Fibroblast of lung (primary cell): ENCODE measurements at regions not wholly inside any gene's neighbourhood (a gene's known extent, or its start where the extent isn't known, plus 50 kb on each side); places are given as distances from the start of the nearest gene placed in this dataset.

Experiments used
- DNase-seq, 2 donors: peaks; one replicate each; pipeline versions ENCODE4 v3.0.0 to v3.0.0-alpha.2; 2010; ENCODE audit warnings: low read depth in 2 of 2
- H2AFZ ChIP-seq: 2 replicates; pipeline ENCODE4 v1.5.1; 2012; ENCODE audit warnings: low read length, control low read depth, inconsistent platforms
- H3K27ac ChIP-seq: 2 replicates; pipeline ENCODE4 v1.5.1; 2011; ENCODE audit warnings: low read length, control low read depth; ENCODE audit not compliant: insufficient read depth
- H3K27me3 ChIP-seq: 2 replicates; pipeline ENCODE4 v1.5.1; 2011; ENCODE audit warnings: mild to moderate bottlenecking, low read length; ENCODE audit not compliant: control insufficient read depth, insufficient read depth
- H3K36me3 ChIP-seq: 2 replicates; pipeline ENCODE4 v1.5.1; 2011; ENCODE audit warnings: low read length; ENCODE audit not compliant: control insufficient read depth, insufficient read depth
- H3K4me1 ChIP-seq: 2 replicates; pipeline ENCODE4 v1.5.1; 2011; ENCODE audit warnings: low read length; ENCODE audit not compliant: control insufficient read depth, insufficient read depth; ENCODE audit errors: extremely low read depth
- H3K4me2 ChIP-seq: 2 replicates; pipeline ENCODE4 v1.5.1; 2011; ENCODE audit warnings: low read length, control low read depth; ENCODE audit not compliant: insufficient read depth; ENCODE audit errors: extremely low read depth
- H3K4me3 ChIP-seq, 4 experiments: fragments of 200-600 bp in 1 of 4; sonication (generic) in 1 of 4; replicated peaks in 1 of 4; 2 replicates each; pipeline ENCODE4 v1.5.1; 2011 to 2016; ENCODE audit warnings: low read length in 4 of 4, low read depth in 3 of 4, mild to moderate bottlenecking in 3 of 4, control low read depth in 2 of 4, inconsistent platforms in 1 of 4, mixed read lengths in 1 of 4; ENCODE audit not compliant: insufficient read depth in 1 of 4; ENCODE audit errors: control extremely low read depth in 1 of 4
- H3K79me2 ChIP-seq: 2 replicates; pipeline ENCODE4 v1.5.1; 2012; ENCODE audit warnings: mild to moderate bottlenecking, low read length, inconsistent platforms; ENCODE audit not compliant: control insufficient read depth, insufficient read depth
- H3K9ac ChIP-seq: 2 replicates; pipeline ENCODE4 v1.5.1; 2011; ENCODE audit warnings: mild to moderate bottlenecking, low read length, control low read depth; ENCODE audit not compliant: insufficient read depth
- H3K9me3 ChIP-seq: 2 replicates; pipeline ENCODE4 v1.5.1; 2012; ENCODE audit warnings: low read depth, low read length; ENCODE audit not compliant: control insufficient read depth, insufficient read depth
- H4K20me1 ChIP-seq: 2 replicates; pipeline ENCODE4 v1.5.1; 2011; ENCODE audit warnings: low read length; ENCODE audit not compliant: control insufficient read depth, insufficient read depth; ENCODE audit errors: extremely low read depth
- CTCF ChIP-seq, 2 donors: IDR thresholded peaks in 1 of 2; conservative IDR thresholded peaks in 1 of 2; 1 replicate in 1 of 2; 2 replicates in 1 of 2; pipeline ENCODE4 v1.5.1; 2011 to 2012; ENCODE audit warnings: low read length in 2 of 2, control low read depth in 1 of 2, inconsistent platforms in 1 of 2, low read depth in 1 of 2, mild to moderate bottlenecking in 1 of 2
- EZH2 ChIP-seq: IDR thresholded peaks from 2 replicates; pipeline ENCODE4 v1.5.1; 2012; ENCODE audit warnings: low read length, control low read depth, mild to moderate bottlenecking; ENCODE audit errors: missing control alignments

- no peak for DNase-seq
- H3K36me3 ChIP-seq, result no peaks in the 10 kb centered on the region
- no peak overlapping the region for H3K4me2 ChIP-seq
- H3K4me1 ChIP-seq, result no peaks in the 10 kb centered on the region
- no peaks in the 10 kb centered on the region for H3K27me3 ChIP-seq
- H3K27ac ChIP-seq, result no peak overlapping the region
- no peaks in the 10 kb centered on the region for H3K79me2 ChIP-seq
- no peaks in the 10 kb centered on the region for H4K20me1 ChIP-seq
- no peak for TF ChIP-seq CTCF (conservative IDR thresholded peaks at IDR 0.05 in 1 of 2, IDR thresholded peaks at IDR 0.05 in 1 of 2; ENCODE audit: low read depth in 1 of 2, low read length in 2 of 2)
- H2AFZ ChIP-seq, result no peak overlapping the region
- no peak overlapping the region for H3K9ac ChIP-seq
- H3K9me3 ChIP-seq, result no peaks in the 10 kb centered on the region
- H3K4me3 ChIP-seq, result no peak overlapping the region
These were observed 170.8 kb downstream of the MN1 start for GRCh38 chr22:27630754-27631153.

GRCh38 chr22:27631641-27632040 is 169.9 kb downstream of the MN1 start:
- no peaks in the 10 kb centered on the region for H4K20me1 ChIP-seq
- H3K4me3 ChIP-seq, result no peak overlapping the region
- H3K36me3 ChIP-seq, result no peaks in the 10 kb centered on the region
- H2AFZ ChIP-seq, result no peak overlapping the region
- H3K9ac ChIP-seq, result no peak overlapping the region
- DNase-seq, result no peak
- no peaks in the 10 kb centered on the region for H3K27me3 ChIP-seq
- H3K79me2 ChIP-seq, result no peaks in the 10 kb centered on the region
- H3K4me2 ChIP-seq, result no peak overlapping the region
- TF ChIP-seq EZH2 (no peak), CTCF (conservative IDR thresholded peaks at IDR 0.05 in 1 of 2, IDR thresholded peaks at IDR 0.05 in 1 of 2; ENCODE audit: low read depth in 1 of 2, low read length in 2 of 2) (no peak)
- H3K4me1 ChIP-seq, result no peaks in the 10 kb centered on the region
- H3K9me3 ChIP-seq, result no peaks in the 10 kb centered on the region
- no peak overlapping the region for H3K27ac ChIP-seq

- no peak for TF ChIP-seq EZH2
- no peak for TF ChIP-seq CTCF (conservative IDR thresholded peaks at IDR 0.05 in 1 of 2, IDR thresholded peaks at IDR 0.05 in 1 of 2; ENCODE audit: low read depth in 1 of 2, low read length in 2 of 2)
- H4K20me1 ChIP-seq, result no peaks in the 10 kb centered on the region
- H3K27ac ChIP-seq, result no peak overlapping the region
- no peak overlapping the region for H3K4me2 ChIP-seq
- H2AFZ ChIP-seq, result no peak overlapping the region
- H3K36me3 ChIP-seq, result no peaks in the 10 kb centered on the region
- no peak overlapping the region for H3K4me3 ChIP-seq
- no peaks in the 10 kb centered on the region for H3K9me3 ChIP-seq
- DNase-seq, result peak in 1 of 2 donors; percentile 42
- no peaks in the 10 kb centered on the region for H3K27me3 ChIP-seq
- no peak overlapping the region for H3K9ac ChIP-seq
- H3K79me2 ChIP-seq, result no peaks in the 10 kb centered on the region
- H3K4me1 ChIP-seq, result no peaks in the 10 kb centered on the region
These were observed 168.9 kb downstream of the MN1 start for GRCh38 chr22:27632451-27633295.
